NCI-H1436 (cell line): ENCODE measurements at regions not wholly inside any gene's neighbourhood (a gene's known extent, or its start where the extent isn't known, plus 50 kb on each side); places are given as distances from the start of the nearest gene placed in this dataset.
A peak's percentile ranks its signal among the peaks of the same experiment; 100 is the strongest.

Experiments
- DNase-seq: peaks from one replicate; lab custom pipeline; 2025; lab: John Stamatoyannopoulos, UW

GRCh38 chr1:222290866-222291265, 257.0 kb downstream of the HHIPL2 start:
- no peak for DNase-seq

DNA sequence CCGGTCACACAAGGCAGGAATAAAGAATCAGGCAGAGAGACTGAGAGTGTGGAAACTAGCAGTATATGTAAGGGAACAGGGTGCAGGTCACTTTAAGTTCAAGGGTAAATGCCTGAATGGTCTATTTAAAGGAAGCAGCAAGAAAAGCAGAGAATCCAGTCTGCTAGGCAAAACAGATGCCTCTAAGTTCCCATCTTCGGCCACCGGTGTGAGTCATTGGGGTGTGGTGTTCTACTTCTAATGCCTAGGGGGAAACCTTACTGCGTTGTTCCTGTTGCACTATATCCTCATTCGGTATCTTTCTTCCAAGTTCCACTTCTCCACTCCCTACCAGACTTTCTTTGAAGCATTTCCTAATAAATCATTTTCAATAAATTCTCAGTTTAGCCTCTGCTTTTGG, 259.9 kb downstream of the HHIPL2 start:
- no peak for DNase-seq

DNA sequence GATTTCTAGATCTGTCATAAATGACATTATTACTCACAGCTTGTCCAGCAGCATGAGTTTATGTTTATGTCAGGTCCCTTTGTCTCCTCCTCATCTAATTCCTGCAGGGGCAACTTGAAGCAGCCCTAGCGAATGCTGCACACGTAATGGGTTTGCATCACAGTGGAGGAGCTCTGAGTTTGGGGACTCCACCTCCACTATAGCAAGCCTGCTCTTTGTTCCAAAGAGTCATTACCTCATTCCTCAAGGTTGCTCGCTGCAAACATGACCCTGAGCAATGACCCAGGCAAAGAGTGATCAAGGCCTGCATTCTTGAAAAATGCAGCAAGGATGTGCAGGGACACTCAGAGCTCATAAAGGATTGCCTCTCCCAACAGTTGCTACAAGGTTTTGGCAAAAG, 261.9 kb downstream of the HHIPL2 start:
- DNase-seq, result no peak

DNA sequence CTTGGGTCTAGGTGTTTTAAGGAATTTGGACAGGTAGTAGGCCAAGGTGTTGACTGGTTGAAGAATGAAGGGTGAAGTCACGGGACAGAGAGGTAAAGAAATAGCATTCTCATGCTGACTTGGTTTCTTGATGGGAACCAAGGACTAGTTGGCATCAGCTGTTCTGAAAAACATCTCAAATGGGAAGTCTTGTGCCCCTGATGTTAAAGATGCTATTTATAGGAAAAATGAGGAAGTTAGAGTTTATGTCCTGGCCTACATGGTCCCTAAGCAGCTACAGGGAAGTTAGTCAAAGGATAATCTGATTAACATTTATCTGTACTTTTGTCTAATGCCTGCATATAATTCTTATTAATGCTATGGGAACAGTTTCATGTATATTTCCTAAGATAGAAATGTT, 262.4 kb downstream of the HHIPL2 start:
- no peak for DNase-seq

- no peak for DNase-seq
Measured at GRCh38 chr1:222284466-222284865, 263.4 kb downstream of the HHIPL2 start.

GRCh38 chr1:222283147-222283768, 264.6 kb downstream of the HHIPL2 start:
- no peak for DNase-seq

- DNase-seq, result no peak
Measured at GRCh38 chr1:222279591-222279990, 268.3 kb downstream of the HHIPL2 start.

- no peak for DNase-seq
Measured at GRCh38 chr1:222278501-222278900, 269.4 kb downstream of the HHIPL2 start.

- DNase-seq, result peak; percentile 65
Measured at GRCh38 chr1:222275729-222276465, 272.0 kb downstream of the HHIPL2 start.

DNA sequence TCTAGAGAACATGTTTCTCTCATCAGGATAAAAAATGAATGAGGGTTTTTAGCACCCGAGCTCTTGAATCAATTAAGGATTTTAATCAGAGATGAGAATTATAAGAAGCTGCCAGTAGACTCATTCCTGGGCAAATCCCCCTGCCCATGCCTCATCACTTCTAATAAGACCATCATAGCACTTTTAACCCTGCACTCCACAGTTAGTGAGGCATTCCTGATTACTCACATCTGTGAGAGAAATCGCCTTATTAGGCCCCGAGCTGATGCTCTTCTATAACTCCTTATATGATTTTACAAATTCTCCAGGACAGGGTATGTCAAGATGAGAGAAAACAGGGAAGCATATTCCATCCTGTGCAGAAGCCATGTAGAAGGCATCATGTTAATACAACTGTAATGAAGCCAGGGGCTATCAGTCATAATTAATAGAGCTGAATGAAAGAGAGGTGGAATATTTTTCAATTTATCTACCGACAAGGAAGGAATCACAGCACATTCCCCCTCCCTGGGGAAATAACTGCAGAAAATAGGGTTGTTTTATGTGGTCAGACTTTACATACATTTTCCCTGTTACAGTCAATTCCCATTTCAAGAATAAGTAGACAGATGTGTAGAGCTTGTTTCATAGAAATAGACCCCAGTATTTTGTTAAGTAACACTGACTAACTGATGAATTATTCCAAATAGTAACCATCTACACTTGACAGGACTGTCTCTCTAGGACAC, 272.7 kb downstream of the HHIPL2 start:
- no peak for DNase-seq

DNA sequence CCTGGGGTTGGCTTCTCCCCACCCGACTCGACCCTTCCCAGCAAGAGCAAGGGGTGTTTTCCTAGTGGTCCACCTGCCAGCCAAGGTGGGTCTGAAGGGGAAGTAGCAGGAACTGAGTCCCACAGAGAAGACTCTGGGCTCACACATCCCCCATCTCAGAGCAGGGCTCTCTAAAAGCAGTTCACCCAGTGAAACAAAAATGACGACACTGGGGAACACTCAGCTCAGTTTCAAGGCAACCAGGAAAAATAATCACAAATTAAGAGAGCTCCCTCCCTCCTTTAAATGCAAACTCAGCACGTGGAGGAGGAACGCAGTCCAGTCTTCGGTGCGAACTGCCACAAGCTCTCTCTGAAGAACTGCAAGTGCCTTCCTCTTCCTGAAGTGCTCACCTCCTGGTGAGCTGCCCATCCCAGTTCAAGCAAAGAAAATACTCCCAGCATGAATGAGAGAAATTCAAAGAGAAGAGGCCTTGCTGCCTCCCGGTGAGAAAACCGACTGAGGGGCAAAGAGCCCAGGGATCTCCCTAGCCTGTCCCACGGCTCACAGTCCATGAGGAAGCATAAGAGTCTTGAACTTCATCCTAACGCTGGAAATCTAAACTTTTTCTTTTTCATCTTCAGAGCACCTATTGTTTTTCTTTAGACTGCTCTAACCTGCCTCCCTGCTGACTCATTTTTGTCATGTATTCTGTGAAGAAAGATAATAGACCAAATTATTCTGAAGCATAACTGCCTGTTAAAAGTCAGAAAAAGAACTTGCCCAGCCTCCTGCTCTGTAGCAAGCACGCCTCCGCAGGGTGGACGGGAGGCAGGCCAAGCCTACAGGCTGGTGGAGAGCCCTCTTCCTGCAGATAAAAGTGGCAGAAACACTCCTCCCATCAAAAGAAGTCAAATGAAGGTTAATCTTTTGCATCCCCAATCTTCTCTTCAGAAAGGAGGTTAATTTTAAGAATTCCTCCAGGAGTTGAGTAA, 281.4 kb downstream of the HHIPL2 start:
- DNase-seq, result no peak

DNA sequence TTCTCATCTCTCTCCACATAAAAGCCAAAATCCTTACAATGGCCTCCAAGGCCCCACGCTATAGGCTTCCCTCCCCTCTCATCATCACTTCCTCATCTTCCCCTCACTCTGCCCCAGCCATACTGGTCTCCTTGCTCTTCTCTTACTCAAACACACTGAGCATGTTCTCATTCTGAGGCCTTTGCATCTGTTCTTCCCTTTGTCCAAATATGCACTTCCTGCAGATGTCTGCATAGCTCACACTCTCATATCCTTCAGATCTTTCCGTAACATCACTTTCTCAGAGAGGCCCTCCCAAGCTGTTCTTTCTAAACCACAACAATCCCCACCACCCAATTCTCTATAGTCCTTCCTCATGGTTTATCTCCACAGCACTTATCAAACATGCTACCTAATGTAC, 284.1 kb downstream of the HHIPL2 start:
- no peak for DNase-seq

- no peak for DNase-seq
Measured at GRCh38 chr1:222257027-222257426, 290.9 kb downstream of the HHIPL2 start.

DNA sequence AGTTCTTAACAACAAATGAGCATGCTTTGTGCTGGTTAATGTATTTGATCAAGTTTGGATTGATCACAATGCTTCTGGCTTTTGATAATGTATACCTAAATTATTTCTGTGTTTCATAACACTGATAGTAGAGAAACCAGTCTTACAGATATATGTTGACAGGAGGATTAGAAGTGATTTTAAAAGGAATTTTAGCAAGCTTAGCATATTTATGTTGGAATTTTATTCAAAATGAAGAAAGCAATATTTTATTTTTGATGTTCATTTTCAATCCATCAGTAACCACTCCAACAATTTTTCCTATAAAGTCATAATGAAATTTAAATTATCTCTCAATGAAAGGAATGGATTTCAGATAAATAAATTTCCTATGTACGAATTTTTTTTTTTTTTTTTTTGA, 291.8 kb downstream of the HHIPL2 start:
- DNase-seq, result no peak

DNA sequence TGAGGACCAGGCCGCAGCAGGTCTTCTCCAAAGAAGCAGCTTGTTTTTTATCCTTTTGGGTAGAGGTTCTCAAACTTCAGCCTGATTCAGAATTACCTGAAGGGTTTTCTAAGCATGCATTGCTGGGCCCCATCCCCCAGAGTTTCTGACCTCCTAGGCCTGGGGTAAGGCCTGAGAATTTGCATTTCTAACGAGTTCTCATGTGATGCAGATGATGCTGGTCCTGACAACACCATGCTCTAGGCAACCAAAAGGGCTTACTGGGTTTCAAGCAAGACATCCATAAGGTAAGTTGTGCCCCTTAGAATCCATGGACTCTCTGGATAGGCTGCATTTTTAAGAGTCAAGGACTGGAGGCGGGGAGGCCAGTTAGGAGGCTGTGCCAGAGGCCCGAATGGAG, 295.1 kb downstream of the HHIPL2 start:
- no peak for DNase-seq

GRCh38 chr1:222251847-222252246, 296.1 kb downstream of the HHIPL2 start:
- DNase-seq, result no peak

- DNase-seq, result no peak
Measured at GRCh38 chr1:222250376-222250775, 297.5 kb downstream of the HHIPL2 start.

- DNase-seq, result no peak
Measured at GRCh38 chr1:222247811-222248310, 300.0 kb downstream of the HHIPL2 start.

GRCh38 chr1:222247081-222247480, 300.8 kb downstream of the HHIPL2 start:
- DNase-seq, result no peak

- peak; percentile 58 for DNase-seq
Measured at GRCh38 chr1:222243902-222244301, 304.0 kb downstream of the HHIPL2 start.

DNA sequence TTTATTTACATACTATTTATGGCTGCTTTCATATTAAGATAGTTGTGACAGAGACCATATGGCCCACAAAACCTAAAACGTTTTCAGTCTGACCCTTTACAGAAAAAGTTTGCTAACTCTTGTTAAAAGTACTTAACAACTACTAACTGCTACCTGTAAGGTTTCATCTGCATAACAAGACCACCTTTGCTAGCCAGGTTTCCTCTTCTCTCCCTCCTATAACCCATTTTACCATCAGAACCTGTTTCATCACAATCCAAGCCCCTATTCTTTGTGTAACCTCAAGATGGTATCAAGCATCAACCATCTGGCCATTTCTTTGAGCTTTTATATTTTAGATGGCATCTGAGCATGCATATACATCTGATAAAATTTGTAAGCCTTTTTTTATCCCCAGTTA, 305.4 kb downstream of the HHIPL2 start:
- no peak for DNase-seq

GRCh38 chr1:222241410-222241809, 306.5 kb downstream of the HHIPL2 start:
- peak; percentile 70 for DNase-seq
